A549 (cell line): ENCODE measurements at regions not wholly inside any gene's neighbourhood (a gene's known extent, or its start where the extent isn't known, plus 50 kb on each side); places are given as distances from the start of the nearest gene placed in this dataset.
"Not testable (repeated sequence)": the region's sequence is repeated elsewhere in the genome, so short reads cannot be mapped to it uniquely, and the experiment has no call there.

Experiments
- ATAC-seq, 2 experiments: fragments of 200-7000 bp in 1 of 2; fragments of >200 bp in 1 of 2; cut with Nextera tagmentation in 1 of 2; cut with Tn5 transposase in 1 of 2; 3 replicates each; pipeline versions ENCODE4 v1.8.0 to v1.9.1; 2018 to 2020; ENCODE audit warnings: mild to moderate bottlenecking in 1 of 2, moderate library complexity in 1 of 2
- CTCF ChIA-PET: fragments of 300-600 bp; sonication (Branson Sonifier 250); formaldehyde crosslinking; extraction: SDS; loops from one replicate; lab custom pipeline; 2021; ENCODE audit warnings: antibody characterized with exemption, inconsistent platforms; lab: Yijun Ruan, JAX
- POLR2A ChIA-PET: fragments of 350-600 bp; formaldehyde crosslinking; extraction: SDS; loops from one replicate; lab custom pipeline; 2021; ENCODE audit warnings: antibody characterized with exemption, inconsistent platforms; lab: Yijun Ruan, JAX
- DNase-seq, 2 experiments: peaks; one replicate each; pipeline versions ENCODE4 v3.0.0 to v3.0.0-alpha.2; 2011 to 2016; ENCODE audit warnings: low read depth in 1 of 2, low spot score in 1 of 2
- FAIRE-seq: peaks from 2 replicates; lab custom pipeline; 2011; peaks lifted over from hg19 to GRCh38; lab: Jason Lieb, UNC
- H3K27ac ChIP-seq, 2 experiments: fragments of >200 bp; sonication (Bioruptor Twin); formaldehyde crosslinking; 3 replicates each; pipeline ENCODE4 v1.5.1; 2016 to 2017
- H3K4me1 ChIP-seq: fragments of >200 bp; sonication (Bioruptor Twin); formaldehyde crosslinking; 3 replicates; pipeline ENCODE4 v1.6.1; 2016
- H3K4me2 ChIP-seq: fragments of >200 bp; sonication (Bioruptor Twin); formaldehyde crosslinking; 3 replicates; pipeline ENCODE4 v1.6.1; 2016
- H3K4me3 ChIP-seq: fragments of >200 bp; sonication (Bioruptor Twin); formaldehyde crosslinking; 3 replicates; pipeline ENCODE4 v1.5.1; 2016
- H3K9me3 ChIP-seq: fragments of >200 bp; sonication (Bioruptor Twin); formaldehyde crosslinking; 3 replicates; pipeline ENCODE4 v1.6.1; 2016
- BHLHE40 ChIP-seq: IDR thresholded peaks from 2 replicates; pipeline ENCODE4 v1.6.1; 2012; ENCODE audit warnings: low read depth, low read length, inconsistent platforms
- CBX8 ChIP-seq: fragments of 200-600 bp; sonication (generic); IDR thresholded peaks from 2 replicates; pipeline ENCODE4 v1.6.1; 2016
- CHD2 ChIP-seq: fragments of 150-350 bp; IDR thresholded peaks from 2 replicates; pipeline ENCODE4 v1.6.1; 2014; ENCODE audit warnings: low read length; ENCODE audit not compliant: partially characterized antibody
- CHD4 ChIP-seq: fragments of 200-600 bp; sonication (generic); IDR thresholded peaks from 2 replicates; pipeline ENCODE4 v1.6.1; 2016; ENCODE audit warnings: antibody characterized with exemption, mild to moderate bottlenecking, borderline replicate concordance
- FOSB ChIP-seq: fragments of 250-450 bp; sonication (Bioruptor Pico); IDR thresholded peaks from 2 replicates; pipeline ENCODE4 v1.5.0; 2020; ENCODE audit warnings: mild to moderate bottlenecking, moderate library complexity
- FOSL2 ChIP-seq, 2 experiments: fragments of 450-650 bp in 1 of 2; fragments of >200 bp in 1 of 2; sonication (Bioruptor Twin) in 1 of 2; formaldehyde crosslinking; IDR thresholded peaks; 2 replicates each; pipeline versions ENCODE4 v1.5.0 to v1.6.1; 2016 to 2020; ENCODE audit warnings: mild to moderate bottlenecking in 1 of 2, moderate library complexity in 1 of 2
- FOXS1 ChIP-seq: fragments of 250-450 bp; sonication (Bioruptor Pico); IDR thresholded peaks from 2 replicates; pipeline ENCODE4 v1.5.0; 2020; ENCODE audit warnings: mild to moderate bottlenecking, moderate library complexity
- HDAC2 ChIP-seq: fragments of 200-600 bp; sonication (generic); IDR thresholded peaks from 2 replicates; pipeline ENCODE4 v1.6.1; 2016
- HOXA7 ChIP-seq: fragments of 250-450 bp; sonication (Bioruptor Pico); IDR thresholded peaks from 2 replicates; pipeline ENCODE4 v1.5.0; 2020; ENCODE audit warnings: mild to moderate bottlenecking, moderate library complexity
- JUNB ChIP-seq: fragments of >200 bp; sonication (Bioruptor Twin); formaldehyde crosslinking; IDR thresholded peaks from 2 replicates; pipeline ENCODE4 v1.6.1; 2016
- KDM1A ChIP-seq: fragments of 200-600 bp; sonication (generic); IDR thresholded peaks from 2 replicates; pipeline ENCODE4 v1.6.1; 2016; ENCODE audit warnings: low read depth, mild to moderate bottlenecking
- KDM5A ChIP-seq: fragments of 200-600 bp; sonication (generic); IDR thresholded peaks from 2 replicates; pipeline ENCODE4 v1.6.1; 2016; ENCODE audit warnings: antibody characterized with exemption, mild to moderate bottlenecking
- NFE2L2 ChIP-seq: fragments of 150-350 bp; conservative IDR thresholded peaks from 2 replicates; pipeline ENCODE4 v1.6.1; 2014; ENCODE audit warnings: low read length
- NPAS2 ChIP-seq: fragments of 250-450 bp; sonication (Bioruptor Pico); IDR thresholded peaks from 2 replicates; pipeline ENCODE4 v1.8.0; 2022; ENCODE audit warnings: mild to moderate bottlenecking, moderate library complexity, borderline replicate concordance
- PHF8 ChIP-seq: fragments of 200-600 bp; sonication (generic); IDR thresholded peaks from 2 replicates; pipeline ENCODE4 v1.6.1; 2016; ENCODE audit warnings: low read depth, mild to moderate bottlenecking, antibody characterized with exemption, moderate library complexity, borderline replicate concordance
- POLR2A ChIP-seq: IDR thresholded peaks from 2 replicates; pipeline ENCODE4 v1.6.1; 2012; ENCODE audit warnings: mild to moderate bottlenecking, low read length
- POLR2AphosphoS2 ChIP-seq: conservative IDR thresholded peaks from 2 replicates; pipeline ENCODE4 v1.6.1; 2012; ENCODE audit warnings: low read length, improper control_type of control experiment, inconsistent platforms
- RCOR1 ChIP-seq: fragments of 150-350 bp; IDR thresholded peaks from 2 replicates; pipeline ENCODE4 v1.6.1; 2014; ENCODE audit warnings: antibody characterized with exemption, low read length, low read depth
- RNF2 ChIP-seq: fragments of 200-600 bp; sonication (generic); IDR thresholded peaks from 2 replicates; pipeline ENCODE4 v1.6.1; 2016; ENCODE audit warnings: low read depth, mild to moderate bottlenecking, antibody characterized with exemption, moderate library complexity, borderline replicate concordance
- ZNF302 ChIP-seq: fragments of 250-450 bp; sonication (Bioruptor Pico); IDR thresholded peaks from 2 replicates; pipeline ENCODE4 v1.9.0; 2021; ENCODE audit warnings: inconsistent platforms, mild to moderate bottlenecking, moderate library complexity
- WGBS: methylation state at CpG from one replicate; pipeline ENCODE4 v1.1.6; 2017; ENCODE audit errors: missing lambda C conversion rate; 5-methylcytosine and 5-hydroxymethylcytosine counted together
- TF ChIP-seq, protein P1 (sequence below): fragments of 150-350 bp; IDR thresholded peaks from 2 replicates; pipeline ENCODE4 v1.6.1; 2014; ENCODE audit warnings: low read depth, mild to moderate bottlenecking, low read length
- TF ChIP-seq, protein P2 (sequence below): fragments of 250-450 bp; sonication (Bioruptor Pico); IDR thresholded peaks from 2 replicates; pipeline ENCODE4 v1.5.0; 2020; ENCODE audit warnings: low read depth, mild to moderate bottlenecking, moderate library complexity
- TF ChIP-seq, protein P3 (sequence below): fragments of >200 bp; sonication (Bioruptor Twin); formaldehyde crosslinking; IDR thresholded peaks from 3 replicates; pipeline ENCODE4 v1.5.1; 2016
- TF ChIP-seq, protein P4 (sequence below): IDR thresholded peaks from 2 replicates; pipeline ENCODE4 v1.6.1; 2012; ENCODE audit warnings: low read depth, borderline replicate concordance
- TF ChIP-seq, protein P5 (sequence below): fragments of 200-600 bp; sonication (generic); IDR thresholded peaks from 2 replicates; pipeline ENCODE4 v1.6.1; 2016; ENCODE audit warnings: antibody characterized with exemption, mild to moderate bottlenecking, moderate library complexity
- TF ChIP-seq, protein P6 (sequence below): fragments of >200 bp; sonication (Bioruptor Twin); formaldehyde crosslinking; IDR thresholded peaks from 3 replicates; pipeline ENCODE4 v1.6.1; 2016

DNA sequence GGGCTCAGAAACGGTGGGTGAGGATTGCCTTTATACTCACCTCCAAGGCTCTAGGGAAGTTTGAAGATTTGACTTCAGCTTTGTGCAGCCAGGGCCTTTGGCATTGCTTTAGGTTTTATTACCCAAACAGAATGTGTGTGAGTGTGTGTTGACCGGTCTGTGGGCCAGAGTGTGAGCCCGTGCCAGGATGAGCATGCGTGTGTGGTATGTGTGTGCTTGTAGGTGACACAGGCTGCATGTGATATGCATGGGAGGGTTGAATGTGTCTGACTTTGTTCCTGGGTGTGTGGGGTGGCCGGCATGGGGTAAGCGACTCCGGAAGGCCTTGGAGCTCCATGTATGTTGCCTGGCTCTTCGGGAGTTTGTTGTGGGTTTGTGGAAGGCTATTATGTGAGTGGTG, 160.5 kb downstream of the FOXD2 start:
- no peak for DNase-seq
- POLR2A ChIA-PET = no interaction called here
- no peaks in the 10 kb centered on the region for H3K4me1 ChIP-seq
- TF ChIP-seq FOSB (CRISPR knock-in tag) (no peak), KDM1A (no peak), BHLHE40 (no peak), FOSL2 (IDR thresholded peaks at IDR 0.05) (no peak), FOSL2 (CRISPR knock-in tag; IDR thresholded peaks at IDR 0.05) (no peak), FOXS1 (CRISPR knock-in tag) (no peak), RNF2 (no peak), CHD4 (no peak), POLR2A (no peak)
- TF ChIP-seq, protein P1, sequence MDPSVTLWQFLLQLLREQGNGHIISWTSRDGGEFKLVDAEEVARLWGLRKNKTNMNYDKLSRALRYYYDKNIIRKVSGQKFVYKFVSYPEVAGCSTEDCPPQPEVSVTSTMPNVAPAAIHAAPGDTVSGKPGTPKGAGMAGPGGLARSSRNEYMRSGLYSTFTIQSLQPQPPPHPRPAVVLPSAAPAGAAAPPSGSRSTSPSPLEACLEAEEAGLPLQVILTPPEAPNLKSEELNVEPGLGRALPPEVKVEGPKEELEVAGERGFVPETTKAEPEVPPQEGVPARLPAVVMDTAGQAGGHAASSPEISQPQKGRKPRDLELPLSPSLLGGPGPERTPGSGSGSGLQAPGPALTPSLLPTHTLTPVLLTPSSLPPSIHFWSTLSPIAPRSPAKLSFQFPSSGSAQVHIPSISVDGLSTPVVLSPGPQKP = no peak
- TF ChIP-seq, protein P2, sequence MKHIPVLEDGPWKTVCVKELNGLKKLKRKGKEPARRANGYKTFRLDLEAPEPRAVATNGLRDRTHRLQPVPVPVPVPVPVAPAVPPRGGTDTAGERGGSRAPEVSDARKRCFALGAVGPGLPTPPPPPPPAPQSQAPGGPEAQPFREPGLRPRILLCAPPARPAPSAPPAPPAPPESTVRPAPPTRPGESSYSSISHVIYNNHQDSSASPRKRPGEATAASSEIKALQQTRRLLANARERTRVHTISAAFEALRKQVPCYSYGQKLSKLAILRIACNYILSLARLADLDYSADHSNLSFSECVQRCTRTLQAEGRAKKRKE = no peak
- TF ChIP-seq, protein P3, sequence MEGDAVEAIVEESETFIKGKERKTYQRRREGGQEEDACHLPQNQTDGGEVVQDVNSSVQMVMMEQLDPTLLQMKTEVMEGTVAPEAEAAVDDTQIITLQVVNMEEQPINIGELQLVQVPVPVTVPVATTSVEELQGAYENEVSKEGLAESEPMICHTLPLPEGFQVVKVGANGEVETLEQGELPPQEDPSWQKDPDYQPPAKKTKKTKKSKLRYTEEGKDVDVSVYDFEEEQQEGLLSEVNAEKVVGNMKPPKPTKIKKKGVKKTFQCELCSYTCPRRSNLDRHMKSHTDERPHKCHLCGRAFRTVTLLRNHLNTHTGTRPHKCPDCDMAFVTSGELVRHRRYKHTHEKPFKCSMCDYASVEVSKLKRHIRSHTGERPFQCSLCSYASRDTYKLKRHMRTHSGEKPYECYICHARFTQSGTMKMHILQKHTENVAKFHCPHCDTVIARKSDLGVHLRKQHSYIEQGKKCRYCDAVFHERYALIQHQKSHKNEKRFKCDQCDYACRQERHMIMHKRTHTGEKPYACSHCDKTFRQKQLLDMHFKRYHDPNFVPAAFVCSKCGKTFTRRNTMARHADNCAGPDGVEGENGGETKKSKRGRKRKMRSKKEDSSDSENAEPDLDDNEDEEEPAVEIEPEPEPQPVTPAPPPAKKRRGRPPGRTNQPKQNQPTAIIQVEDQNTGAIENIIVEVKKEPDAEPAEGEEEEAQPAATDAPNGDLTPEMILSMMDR = no peak
- TF ChIP-seq, protein P4, sequence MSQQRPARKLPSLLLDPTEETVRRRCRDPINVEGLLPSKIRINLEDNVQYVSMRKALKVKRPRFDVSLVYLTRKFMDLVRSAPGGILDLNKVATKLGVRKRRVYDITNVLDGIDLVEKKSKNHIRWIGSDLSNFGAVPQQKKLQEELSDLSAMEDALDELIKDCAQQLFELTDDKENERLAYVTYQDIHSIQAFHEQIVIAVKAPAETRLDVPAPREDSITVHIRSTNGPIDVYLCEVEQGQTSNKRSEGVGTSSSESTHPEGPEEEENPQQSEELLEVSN = no peak
- TF ChIP-seq, all 56 proteins: peak for 0
- CTCF ChIA-PET = no interaction called here
- 65% methylated on average over 6 of the region's 8 CpGs for WGBS
- no peak for ATAC-seq
- FAIRE-seq = no peak
- Histone ChIP-seq H3K27ac (no peak overlapping the region), H3K4me3 (no peak overlapping the region), H3K4me2 (no peak overlapping the region), H3K9me3 (no peaks in the 10 kb centered on the region; the same call in 2 of the 3 replicates)

DNA sequence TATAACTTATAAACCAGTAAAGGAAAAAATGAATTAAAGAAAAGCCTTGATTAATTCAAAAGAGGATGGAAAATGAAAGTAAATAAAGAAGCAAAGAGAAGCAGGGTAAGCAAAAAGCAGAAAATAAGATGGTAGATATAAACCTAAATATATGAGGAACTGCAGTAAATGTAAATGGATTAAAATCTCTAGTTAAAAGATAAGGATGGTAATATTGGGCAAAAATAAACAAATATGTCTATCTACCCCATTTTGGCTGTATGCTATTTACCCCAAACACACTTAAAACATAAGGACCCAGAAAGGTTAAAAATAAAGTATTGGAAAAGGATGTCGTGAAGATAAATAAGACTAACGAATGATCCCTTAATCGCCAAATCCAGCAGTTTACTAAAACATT, 161.9 kb downstream of the FOXD2 start:
- H3K27ac ChIP-seq = no peak overlapping the region
- WGBS = 71% methylated on average over 3 of the region's 3 CpGs
- no peak for DNase-seq

DNA sequence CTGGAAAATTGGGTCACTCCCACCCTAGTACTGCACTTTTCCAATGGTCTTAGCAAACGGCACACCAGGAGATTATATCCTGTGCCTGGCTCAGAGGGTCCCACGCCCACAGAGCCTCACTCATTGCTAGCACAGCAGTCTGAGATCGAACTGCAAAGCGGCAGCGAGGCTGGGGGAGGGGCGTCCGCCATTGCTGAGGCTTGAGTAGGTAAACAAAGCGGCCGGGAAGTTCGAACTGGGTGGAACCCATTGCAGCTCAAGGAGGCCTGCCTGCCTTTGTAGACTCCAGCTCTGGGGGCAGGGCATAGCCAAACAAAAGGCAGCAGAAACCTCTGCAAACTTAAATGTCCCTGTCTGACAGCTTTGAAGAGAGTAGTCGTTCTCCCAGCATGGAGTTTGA, 164.6 kb downstream of the FOXD2 start:
- ATAC-seq, H3K27ac ChIP-seq, H3K9me3 ChIP-seq, DNase-seq, POLR2A ChIA-PET, FAIRE-seq, H3K4me3 ChIP-seq, CTCF ChIA-PET, H3K4me2 ChIP-seq, H3K4me1 ChIP-seq: not testable (repeated sequence)
- WGBS = 3% methylated on average over 5 of the region's 11 CpGs

More for the DNA sequence above, 161.9 kb downstream of the FOXD2 start:
- Histone ChIP-seq H3K4me3 (no peak overlapping the region), H3K9me3 (no peaks in the 10 kb centered on the region; the same call in 2 of the 3 replicates), H3K4me2 (no peak overlapping the region), H3K4me1 (no peaks in the 10 kb centered on the region)
- ChIA-PET POLR2A (no interaction called here), CTCF (no interaction called here)
- TF ChIP-seq JUNB (no peak), PHF8 (no peak), POLR2AphosphoS2 (no peak), ZNF302 (CRISPR knock-in tag) (no peak), RCOR1 (no peak), NPAS2 (CRISPR knock-in tag) (no peak), BHLHE40 (no peak), POLR2A (no peak), HOXA7 (no peak), HDAC2 (no peak), KDM5A (no peak), KDM1A (no peak), CHD2 (no peak), NFE2L2 (no peak), CBX8 (no peak)
- TF ChIP-seq, protein P5, sequence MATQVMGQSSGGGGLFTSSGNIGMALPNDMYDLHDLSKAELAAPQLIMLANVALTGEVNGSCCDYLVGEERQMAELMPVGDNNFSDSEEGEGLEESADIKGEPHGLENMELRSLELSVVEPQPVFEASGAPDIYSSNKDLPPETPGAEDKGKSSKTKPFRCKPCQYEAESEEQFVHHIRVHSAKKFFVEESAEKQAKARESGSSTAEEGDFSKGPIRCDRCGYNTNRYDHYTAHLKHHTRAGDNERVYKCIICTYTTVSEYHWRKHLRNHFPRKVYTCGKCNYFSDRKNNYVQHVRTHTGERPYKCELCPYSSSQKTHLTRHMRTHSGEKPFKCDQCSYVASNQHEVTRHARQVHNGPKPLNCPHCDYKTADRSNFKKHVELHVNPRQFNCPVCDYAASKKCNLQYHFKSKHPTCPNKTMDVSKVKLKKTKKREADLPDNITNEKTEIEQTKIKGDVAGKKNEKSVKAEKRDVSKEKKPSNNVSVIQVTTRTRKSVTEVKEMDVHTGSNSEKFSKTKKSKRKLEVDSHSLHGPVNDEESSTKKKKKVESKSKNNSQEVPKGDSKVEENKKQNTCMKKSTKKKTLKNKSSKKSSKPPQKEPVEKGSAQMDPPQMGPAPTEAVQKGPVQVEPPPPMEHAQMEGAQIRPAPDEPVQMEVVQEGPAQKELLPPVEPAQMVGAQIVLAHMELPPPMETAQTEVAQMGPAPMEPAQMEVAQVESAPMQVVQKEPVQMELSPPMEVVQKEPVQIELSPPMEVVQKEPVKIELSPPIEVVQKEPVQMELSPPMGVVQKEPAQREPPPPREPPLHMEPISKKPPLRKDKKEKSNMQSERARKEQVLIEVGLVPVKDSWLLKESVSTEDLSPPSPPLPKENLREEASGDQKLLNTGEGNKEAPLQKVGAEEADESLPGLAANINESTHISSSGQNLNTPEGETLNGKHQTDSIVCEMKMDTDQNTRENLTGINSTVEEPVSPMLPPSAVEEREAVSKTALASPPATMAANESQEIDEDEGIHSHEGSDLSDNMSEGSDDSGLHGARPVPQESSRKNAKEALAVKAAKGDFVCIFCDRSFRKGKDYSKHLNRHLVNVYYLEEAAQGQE = no peak
- TF ChIP-seq, protein P6, sequence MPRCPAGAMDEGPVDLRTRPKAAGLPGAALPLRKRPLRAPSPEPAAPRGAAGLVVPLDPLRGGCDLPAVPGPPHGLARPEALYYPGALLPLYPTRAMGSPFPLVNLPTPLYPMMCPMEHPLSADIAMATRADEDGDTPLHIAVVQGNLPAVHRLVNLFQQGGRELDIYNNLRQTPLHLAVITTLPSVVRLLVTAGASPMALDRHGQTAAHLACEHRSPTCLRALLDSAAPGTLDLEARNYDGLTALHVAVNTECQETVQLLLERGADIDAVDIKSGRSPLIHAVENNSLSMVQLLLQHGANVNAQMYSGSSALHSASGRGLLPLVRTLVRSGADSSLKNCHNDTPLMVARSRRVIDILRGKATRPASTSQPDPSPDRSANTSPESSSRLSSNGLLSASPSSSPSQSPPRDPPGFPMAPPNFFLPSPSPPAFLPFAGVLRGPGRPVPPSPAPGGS = no peak
- TF ChIP-seq, protein P1 = no peak
- ATAC-seq = no peak
- no peak for FAIRE-seq
